GM12878 (cell line): ENCODE measurements at regions not wholly inside any gene's neighbourhood (a gene's known extent, or its start where the extent isn't known, plus 50 kb on each side); places are given as distances from the start of the nearest gene placed in this dataset.

ENCODE experiments used
- CHD4 ChIP-seq: fragments of 200-600 bp; sonication (generic); IDR thresholded peaks from 2 replicates; pipeline ENCODE4 v1.6.1; 2016; ENCODE audit warnings: mild to moderate bottlenecking
- ELK1 ChIP-seq: IDR thresholded peaks from 2 replicates; pipeline ENCODE4 v1.6.1; 2012; ENCODE audit warnings: low read depth, low read length, improper control_type of control experiment
- NRF1 ChIP-seq: conservative IDR thresholded peaks from 2 replicates; pipeline ENCODE4 v1.6.1; 2011; ENCODE audit warnings: mild to moderate bottlenecking, low read depth, low read length, improper control_type of control experiment
- SRF ChIP-seq, 2 experiments: IDR thresholded peaks; 2 replicates each; pipeline ENCODE4 v1.6.1; 2011; ENCODE audit warnings: low read depth in 2 of 2, low read length in 2 of 2, mild to moderate bottlenecking in 1 of 2, moderate library complexity in 1 of 2
- TAF1 ChIP-seq: IDR thresholded peaks from 2 replicates; pipeline ENCODE4 v1.6.1; 2011; ENCODE audit warnings: mild to moderate bottlenecking, low read depth, low read length, borderline replicate concordance
- TF ChIP-seq, protein P1 (sequence below), 3 experiments: IDR thresholded peaks in 2 of 3; conservative IDR thresholded peaks in 1 of 3; 2 replicates each; pipeline ENCODE4 v1.5.1; 2011; ENCODE audit warnings: low read depth in 3 of 3, low read length in 3 of 3, mild to moderate bottlenecking in 3 of 3, control low read depth in 2 of 3, moderate library complexity in 2 of 3, inconsistent platforms in 1 of 3, mixed read lengths in 1 of 3; ENCODE audit not compliant: control insufficient read depth in 2 of 3, insufficient read depth in 1 of 3; ENCODE audit errors: extremely low read depth in 1 of 3

- TF ChIP-seq SRF (IDR thresholded peaks at IDR 0.05; ENCODE audit: low read depth in 2 of 2, low read length in 2 of 2): no peak
- no peak for TF ChIP-seq ELK1
- no peak for TF ChIP-seq TAF1
- TF ChIP-seq NRF1: no peak
- TF ChIP-seq, protein P1, sequence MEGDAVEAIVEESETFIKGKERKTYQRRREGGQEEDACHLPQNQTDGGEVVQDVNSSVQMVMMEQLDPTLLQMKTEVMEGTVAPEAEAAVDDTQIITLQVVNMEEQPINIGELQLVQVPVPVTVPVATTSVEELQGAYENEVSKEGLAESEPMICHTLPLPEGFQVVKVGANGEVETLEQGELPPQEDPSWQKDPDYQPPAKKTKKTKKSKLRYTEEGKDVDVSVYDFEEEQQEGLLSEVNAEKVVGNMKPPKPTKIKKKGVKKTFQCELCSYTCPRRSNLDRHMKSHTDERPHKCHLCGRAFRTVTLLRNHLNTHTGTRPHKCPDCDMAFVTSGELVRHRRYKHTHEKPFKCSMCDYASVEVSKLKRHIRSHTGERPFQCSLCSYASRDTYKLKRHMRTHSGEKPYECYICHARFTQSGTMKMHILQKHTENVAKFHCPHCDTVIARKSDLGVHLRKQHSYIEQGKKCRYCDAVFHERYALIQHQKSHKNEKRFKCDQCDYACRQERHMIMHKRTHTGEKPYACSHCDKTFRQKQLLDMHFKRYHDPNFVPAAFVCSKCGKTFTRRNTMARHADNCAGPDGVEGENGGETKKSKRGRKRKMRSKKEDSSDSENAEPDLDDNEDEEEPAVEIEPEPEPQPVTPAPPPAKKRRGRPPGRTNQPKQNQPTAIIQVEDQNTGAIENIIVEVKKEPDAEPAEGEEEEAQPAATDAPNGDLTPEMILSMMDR (IDR thresholded peaks at IDR 0.05 in 2 of 3, conservative IDR thresholded peaks at IDR 0.05 in 1 of 3; ENCODE audit: control insufficient read depth in 2 of 3, extremely low read depth in 1 of 3, insufficient read depth in 1 of 3, low read depth in 3 of 3, low read length in 3 of 3): no peak
- no peak for TF ChIP-seq CHD4
These were observed 154.4 kb downstream of the NPR3 start for GRCh38 chr5:32865475-32865874.
